GM20000 (cell line): ENCODE measurements at regions not wholly inside any gene's neighbourhood (a gene's known extent, or its start where the extent isn't known, plus 50 kb on each side); places are given as distances from the start of the nearest gene placed in this dataset.

Source experiments
- DNase-seq: peaks from one replicate; pipeline ENCODE4 v3.0.0; 2012; ENCODE audit warnings: low spot score
- CTCF ChIP-seq: IDR thresholded peaks from 2 replicates; pipeline ENCODE4 v1.5.1; 2012; ENCODE audit warnings: mild to moderate bottlenecking, control low read depth; ENCODE audit errors: extremely low read depth, missing control alignments

DNA sequence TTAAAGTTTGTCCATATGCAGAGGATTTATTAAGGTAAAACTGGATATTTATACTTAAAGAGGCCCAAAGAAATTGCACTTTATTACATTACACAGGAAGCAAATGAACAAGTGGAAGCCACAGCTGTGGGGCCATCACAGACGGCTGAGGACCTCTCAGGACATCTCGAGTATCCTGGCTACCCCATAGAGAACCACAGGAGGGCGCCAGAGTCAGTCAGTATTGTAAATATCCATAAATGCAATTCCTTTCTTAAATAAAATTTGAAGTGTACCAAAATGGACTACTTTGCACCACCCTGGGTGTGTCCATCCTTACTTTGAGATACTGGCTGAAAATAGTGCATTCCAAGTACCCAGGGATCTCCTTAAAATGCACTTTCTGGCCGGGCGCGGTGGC is 257.2 kb downstream of the MRPL39 start:
- DNase-seq, result peak; percentile 23
- peak; percentile 14 for TF ChIP-seq CTCF

DNA sequence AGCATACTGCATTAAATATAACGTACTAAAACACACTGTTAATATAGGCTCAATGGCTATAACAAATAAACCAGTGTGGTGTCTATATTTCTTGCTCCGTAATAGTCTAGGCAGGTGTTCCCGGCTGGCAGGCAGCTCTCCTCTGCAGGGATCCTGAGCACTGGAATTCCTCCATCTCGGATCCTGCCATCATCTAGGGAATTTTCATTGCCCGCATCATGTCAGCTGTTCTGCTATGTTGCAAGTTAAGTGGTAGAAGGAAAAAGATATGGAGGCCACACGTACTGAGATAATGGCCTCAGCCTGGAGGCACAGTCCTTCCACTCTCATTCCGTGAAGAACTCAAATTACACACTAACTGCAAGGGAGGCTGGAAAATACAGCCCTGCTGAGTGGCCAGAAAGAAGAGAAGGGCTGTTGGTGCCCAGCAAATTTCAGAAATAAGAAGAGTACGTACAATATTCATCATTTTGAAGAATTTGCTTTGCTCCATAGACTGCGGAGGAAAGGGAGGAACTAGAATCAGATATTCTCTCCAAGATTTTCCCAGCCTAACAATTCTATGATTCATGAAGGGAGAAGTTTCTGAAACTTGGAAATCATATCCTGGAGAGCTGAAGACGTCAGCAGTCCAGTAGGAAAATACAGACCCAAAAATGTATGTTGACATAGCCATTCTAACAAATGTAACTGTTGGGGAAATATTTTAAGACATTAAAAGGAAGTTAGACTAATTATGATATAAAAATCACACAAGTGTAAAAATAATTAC is 263.3 kb downstream of the MRPL39 start:
- TF ChIP-seq CTCF, result no peak
- no peak for DNase-seq

DNA sequence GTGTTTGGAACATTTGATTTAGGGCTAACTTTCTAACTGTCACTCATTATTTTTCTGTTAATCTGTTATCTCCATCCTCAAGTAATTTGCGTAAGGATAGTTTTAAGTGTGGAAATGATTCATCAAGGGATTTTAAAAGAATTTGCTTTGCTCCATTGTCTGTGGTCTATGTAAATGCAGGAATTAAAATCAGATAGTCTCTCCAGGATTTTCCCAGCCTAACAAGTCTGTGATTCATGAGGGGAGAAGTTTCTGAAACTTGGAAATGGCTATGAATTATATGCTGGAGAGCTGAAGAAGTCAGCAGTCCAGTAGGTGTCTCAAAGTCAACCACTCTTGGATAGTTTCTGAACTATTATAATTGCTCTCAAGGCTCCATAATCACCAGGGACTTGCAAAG is 264.5 kb downstream of the MRPL39 start:
- no peak for TF ChIP-seq CTCF
- no peak for DNase-seq

GRCh38 chr21:25341981-25342380 is 265.3 kb downstream of the MRPL39 start:
- no peak for DNase-seq
- TF ChIP-seq CTCF, result no peak

- DNase-seq, result no peak
- no peak for TF ChIP-seq CTCF
Observed at GRCh38 chr21:25338415-25338814, 268.9 kb downstream of the MRPL39 start.

GRCh38 chr21:25334046-25334730 is 273.1 kb downstream of the MRPL39 start:
- TF ChIP-seq CTCF, result no peak
- DNase-seq, result no peak

DNA sequence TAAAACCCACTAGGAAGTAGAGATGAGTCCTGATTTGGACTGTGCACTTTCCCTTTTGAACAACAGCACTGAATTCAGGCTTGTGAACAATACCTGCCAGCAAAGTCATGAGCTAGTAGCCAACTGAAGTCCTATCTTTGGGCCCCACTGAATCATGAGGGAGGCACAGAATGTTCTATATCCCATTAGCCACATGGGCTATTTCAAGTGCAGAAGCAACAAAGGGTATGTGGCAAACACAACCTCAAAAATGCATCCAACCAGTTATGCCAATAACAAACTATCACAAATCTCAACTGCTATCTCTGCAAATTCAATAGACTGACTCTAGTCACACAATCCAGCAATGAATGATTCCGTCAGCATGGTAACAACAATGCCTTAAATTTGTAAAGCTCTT is 276.0 kb downstream of the MRPL39 start:
- no peak for DNase-seq
- no peak for TF ChIP-seq CTCF
